Sigmoid colon (tissue), 4 donors: ENCODE measurements at regions not wholly inside any gene's neighbourhood (a gene's known extent, or its start where the extent isn't known, plus 50 kb on each side); places are given as distances from the start of the nearest gene placed in this dataset.

Source experiments
- CTCF ChIP-seq, 4 experiments: fragments of 450-650 bp in 3 of 4; fragments of 200-600 bp in 1 of 4; IDR thresholded peaks; one replicate each; pipeline ENCODE4 v1.5.1; 2016 to 2019; ENCODE audit warnings: antibody characterized with exemption in 4 of 4, mild to moderate bottlenecking in 3 of 4, moderate library complexity in 2 of 4
- EP300 ChIP-seq, 4 donors: sonication (generic); formaldehyde crosslinking; IDR thresholded peaks; one replicate each; pipeline ENCODE4 v1.6.1; 2017; ENCODE audit warnings: antibody characterized with exemption in 4 of 4
- POLR2A ChIP-seq, 2 donors: fragments of 450-650 bp; IDR thresholded peaks; one replicate each; pipeline ENCODE4 v1.6.1; 2016; ENCODE audit warnings: antibody characterized with exemption in 2 of 2, mild to moderate bottlenecking in 2 of 2, moderate library complexity in 2 of 2
- POLR2AphosphoS5 ChIP-seq, 4 donors: sonication (generic); formaldehyde crosslinking; IDR thresholded peaks; one replicate each; pipeline ENCODE4 v1.6.1; 2017; ENCODE audit warnings: antibody characterized with exemption in 4 of 4

GRCh38 chr11:111021131-111021530 lies 224.4 kb upstream of the POU2AF2 start:
- no peak for TF ChIP-seq CTCF (IDR thresholded peaks at IDR 0.05)
- TF ChIP-seq POLR2A (IDR thresholded peaks at IDR 0.05), result no peak
- TF ChIP-seq EP300 (IDR thresholded peaks at IDR 0.05), result no peak
- TF ChIP-seq POLR2AphosphoS5 (IDR thresholded peaks at IDR 0.05), result no peak
